Heart left ventricle (tissue), 16 donors: ENCODE measurements at regions not wholly inside any gene's neighbourhood (a gene's known extent, or its start where the extent isn't known, plus 50 kb on each side); places are given as distances from the start of the nearest gene placed in this dataset.

Experiments
- ATAC-seq, 4 donors: fragments of 200-7000 bp; cut with Tn5 transposase; one replicate each; pipeline ENCODE4 v1.9.1; 2020 to 2022; ENCODE audit warnings: moderate library complexity in 4 of 4, mild to moderate bottlenecking in 3 of 4, moderate number of reproducible peaks in 1 of 4
- DNase-seq, 5 donors: peaks; one replicate each; pipeline ENCODE4 v3.0.0-alpha.2; 2020
- H3K27ac ChIP-seq, 12 donors: fragments of 200-600 bp; sonication (generic) in 4 of 12; one replicate each; pipeline versions ENCODE4 v1.5.0 to v1.8.0; 2016 to 2022; ENCODE audit warnings: mild to moderate bottlenecking in 2 of 12
- H3K27me3 ChIP-seq, 9 donors: fragments of 200-600 bp; sonication (generic) in 2 of 9; one replicate each; pipeline versions ENCODE4 v1.5.1 to v1.8.0; 2016 to 2022; ENCODE audit warnings: mild to moderate bottlenecking in 3 of 9
- H3K36me3 ChIP-seq, 9 donors: fragments of 200-600 bp; sonication (generic) in 2 of 9; one replicate each; pipeline versions ENCODE4 v1.5.0 to v1.8.0; 2018 to 2022; ENCODE audit warnings: mild to moderate bottlenecking in 2 of 9
- H3K4me1 ChIP-seq, 12 donors: fragments of 200-600 bp; sonication (generic) in 4 of 12; one replicate each; pipeline versions ENCODE4 v1.5.0 to v1.8.0; 2016 to 2022; ENCODE audit warnings: mild to moderate bottlenecking in 3 of 12
- H3K4me3 ChIP-seq, 12 donors: fragments of 200-600 bp; sonication (generic) in 4 of 12; one replicate each; pipeline versions ENCODE4 v1.5.0 to v1.8.0; 2017 to 2022; ENCODE audit warnings: mild to moderate bottlenecking in 9 of 12, moderate library complexity in 4 of 12
- H3K9me3 ChIP-seq, 12 donors: fragments of 200-600 bp; sonication (generic) in 4 of 12; one replicate each; pipeline versions ENCODE4 v1.5.0 to v1.8.0; 2016 to 2022; ENCODE audit warnings: mild to moderate bottlenecking in 1 of 12
- POLR2A ChIP-seq, 2 donors: fragments of 450-650 bp; IDR thresholded peaks; one replicate each; pipeline ENCODE4 v1.6.1; 2017; ENCODE audit warnings: antibody characterized with exemption in 2 of 2, mild to moderate bottlenecking in 2 of 2, moderate library complexity in 2 of 2
- WGBS, 4 donors: extraction: QIAGEN DNeasy Blood & Tissue Kit in 2 of 4; methylation state at CpG; one replicate each; pipeline versions ENCODE4 v1.1.5 to v1.1.7; 2013 to 2018; 5-methylcytosine and 5-hydroxymethylcytosine counted together
- intact Hi-C, 10 donors: fragments of 100-400 bp; cut with DNase I; formaldehyde crosslinking; loops; one replicate each; pipeline versions ENCODE4 v1.11.1 to v1.14.2; 2022
- TF ChIP-seq, protein P1 (sequence below), 12 donors: fragments of 200-600 bp; sonication (generic) in 4 of 12; IDR thresholded peaks; one replicate each; pipeline versions ENCODE4 v1.5.0 to v1.8.0; 2018 to 2022; ENCODE audit warnings: antibody characterized with exemption in 12 of 12, mild to moderate bottlenecking in 5 of 12
- donor health status: ischemic (EF 13 %, LVEDD 7.1; RV severe dilation, severe dysfunction).
- donor health status: healthy with polysubstance abuse.
- donor health status: DM: no; HTN: yes; CAD: no.
- donor health status: DM: no; HTN: no; CAD: no.
- donor health status: ischemic (EF 25% LVEDD 6.9; RV normal size, moderate dysfunction).
- donor health status: ischemic (EF 25% LVEDD 5.7; RV mildly dilated, moderate dysfunction).
- donor health status: healthy.
- donor health status: DM: yes; HTN: yes; CAD: no.
- donor health status: ischemic (EF 35%, LVEDD 5.7; RV mildly dilated, moderate dysfunction).
- donor health status: nonischemic (EF 11% LVEDD 7.7; RV severe dilation, severe dysfunction).
- donor health status: DM: yes; HTN: yes; CAD: no.
- donor health status: PGD.
- donor health status: ischemic (EF 29% LVEDD 5.4; RV normal size, mild dysfunction).
- donor health status: nonischemic (EF 23%, LVEDD 6.1; RV moderate dilation, normal function).

DNA sequence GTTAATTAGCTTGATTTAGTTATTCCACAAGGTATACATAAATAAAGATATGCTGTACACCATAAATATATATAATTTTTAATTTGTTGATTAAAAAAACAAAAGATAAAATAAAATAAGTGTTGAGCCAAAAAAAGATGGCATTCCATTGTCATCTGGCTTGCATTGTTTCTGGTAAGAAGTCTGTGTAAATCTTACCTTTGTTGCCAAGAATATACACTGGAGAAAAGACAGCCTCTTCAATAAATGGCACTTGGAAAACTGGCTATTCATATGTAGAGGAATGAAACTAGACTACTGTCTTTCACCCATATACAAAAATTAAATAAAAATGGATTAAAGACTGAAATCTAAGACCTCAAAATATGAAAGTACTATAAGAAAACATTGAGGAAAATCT is 196.5 kb downstream of the IER5 start:
- intact Hi-C loops, result no loop called here
- no peaks in the 10 kb centered on the region for H3K4me1 ChIP-seq
- TF ChIP-seq, protein P1, sequence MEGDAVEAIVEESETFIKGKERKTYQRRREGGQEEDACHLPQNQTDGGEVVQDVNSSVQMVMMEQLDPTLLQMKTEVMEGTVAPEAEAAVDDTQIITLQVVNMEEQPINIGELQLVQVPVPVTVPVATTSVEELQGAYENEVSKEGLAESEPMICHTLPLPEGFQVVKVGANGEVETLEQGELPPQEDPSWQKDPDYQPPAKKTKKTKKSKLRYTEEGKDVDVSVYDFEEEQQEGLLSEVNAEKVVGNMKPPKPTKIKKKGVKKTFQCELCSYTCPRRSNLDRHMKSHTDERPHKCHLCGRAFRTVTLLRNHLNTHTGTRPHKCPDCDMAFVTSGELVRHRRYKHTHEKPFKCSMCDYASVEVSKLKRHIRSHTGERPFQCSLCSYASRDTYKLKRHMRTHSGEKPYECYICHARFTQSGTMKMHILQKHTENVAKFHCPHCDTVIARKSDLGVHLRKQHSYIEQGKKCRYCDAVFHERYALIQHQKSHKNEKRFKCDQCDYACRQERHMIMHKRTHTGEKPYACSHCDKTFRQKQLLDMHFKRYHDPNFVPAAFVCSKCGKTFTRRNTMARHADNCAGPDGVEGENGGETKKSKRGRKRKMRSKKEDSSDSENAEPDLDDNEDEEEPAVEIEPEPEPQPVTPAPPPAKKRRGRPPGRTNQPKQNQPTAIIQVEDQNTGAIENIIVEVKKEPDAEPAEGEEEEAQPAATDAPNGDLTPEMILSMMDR (IDR thresholded peaks at IDR 0.05), result no peak
- no peak for DNase-seq
- peaks cover 0 to 4% (median 0%) of the 10 kb centered on the region in 9 donors for H3K27me3 ChIP-seq
- no peak overlapping the region for H3K27ac ChIP-seq
- H3K9me3 ChIP-seq, result peaks cover 0 to 56% (median 23%) of the 10 kb centered on the region in 12 donors
- H3K4me3 ChIP-seq, result no peak overlapping the region
- no peaks in the 10 kb centered on the region for H3K36me3 ChIP-seq
- ATAC-seq, result no peak

DNA sequence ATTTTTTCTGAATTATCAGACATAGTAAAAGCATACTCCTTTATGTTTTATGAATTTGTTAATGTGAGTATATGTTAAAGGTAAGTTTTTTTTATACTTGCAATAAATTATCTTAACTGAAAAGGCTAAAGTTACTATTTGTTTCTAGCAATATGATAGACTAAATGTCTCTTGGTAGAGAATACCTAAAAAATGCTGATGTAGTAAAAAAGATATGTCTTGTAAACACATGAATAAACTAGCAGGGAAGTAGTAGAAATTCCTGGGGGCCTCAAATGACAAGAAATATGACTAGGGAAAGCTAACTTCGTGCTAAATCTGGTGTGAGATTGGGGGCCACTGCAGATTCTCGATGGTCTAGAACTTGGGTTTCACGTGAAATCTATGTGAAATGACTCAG is 188.1 kb upstream of the CACNA1E start:
- Histone ChIP-seq H3K36me3 (no peaks in the 10 kb centered on the region), H3K4me3 (no peak overlapping the region), H3K27me3 (peaks cover 0 to 19% (median 0%) of the 10 kb centered on the region in 9 donors), H3K9me3 (no peaks in the 10 kb centered on the region), H3K27ac (no peak overlapping the region), H3K4me1 (no peaks in the 10 kb centered on the region)
- DNase-seq (no peak), ATAC-seq (no peak)
- intact Hi-C loops, result no loop called here
- 75 to 85% (median 82%) methylated on average over 3 of the region's 3 CpGs for WGBS, 4 donors
- TF ChIP-seq, protein P1 (IDR thresholded peaks at IDR 0.05), result no peak
- no peak for TF ChIP-seq POLR2A (IDR thresholded peaks at IDR 0.05)

DNA sequence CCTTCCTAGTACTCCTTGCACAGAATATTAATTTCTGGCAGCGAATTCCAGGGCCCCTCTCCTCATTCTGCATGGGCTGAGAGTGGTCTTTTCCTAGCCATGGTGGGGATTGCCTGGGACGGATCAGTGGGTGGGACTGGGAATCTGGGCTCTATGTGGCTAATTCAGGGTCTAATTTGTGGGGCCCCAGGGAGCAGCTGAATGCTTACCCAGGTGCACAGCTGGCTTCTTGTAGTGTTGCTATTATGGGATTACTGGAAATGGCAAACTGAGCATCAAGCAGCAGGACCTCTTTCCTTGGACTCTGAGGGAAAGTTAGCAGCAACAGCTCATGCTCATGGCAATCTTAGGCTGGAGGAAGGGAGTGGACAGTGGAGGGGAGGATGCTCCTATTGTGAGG is 187.1 kb upstream of the CACNA1E start:
- Histone ChIP-seq H3K4me3 (no peak overlapping the region), H3K4me1 (no peaks in the 10 kb centered on the region), H3K27me3 (peaks cover 0 to 19% (median 0%) of the 10 kb centered on the region in 9 donors), H3K27ac (no peak overlapping the region), H3K36me3 (no peaks in the 10 kb centered on the region), H3K9me3 (no peaks in the 10 kb centered on the region)
- intact Hi-C loops, result no loop called here
- WGBS, 4 donors, result 60 to 79% (median 70%) methylated on average over 2 of the region's 2 CpGs
- ATAC-seq (no peak), DNase-seq (no peak)
- no peak for TF ChIP-seq POLR2A (IDR thresholded peaks at IDR 0.05)
- TF ChIP-seq, protein P1 (IDR thresholded peaks at IDR 0.05), result no peak

DNA sequence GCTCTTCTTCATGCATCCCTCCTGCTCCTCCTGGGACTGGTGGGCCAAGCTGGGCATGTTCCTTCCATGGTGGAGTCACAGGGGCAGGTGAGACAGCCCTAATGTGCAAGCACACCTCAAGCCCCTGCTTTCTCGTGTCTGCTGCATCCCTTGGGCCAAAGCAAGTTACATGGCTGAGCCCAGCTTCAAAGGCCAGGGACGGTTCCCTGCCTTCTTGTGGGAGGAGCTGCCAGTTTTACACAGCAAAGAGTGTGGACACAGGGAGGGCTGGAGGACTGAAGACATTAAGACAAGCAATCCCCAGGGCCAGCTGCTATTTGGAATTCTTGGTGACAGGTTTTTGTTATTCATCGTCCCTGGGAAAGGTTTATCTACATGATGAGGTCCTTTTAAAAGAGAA is 175.2 kb upstream of the CACNA1E start:
- peaks cover 0 to 10% (median 3%) of the 10 kb centered on the region in 12 donors for H3K9me3 ChIP-seq
- no peak for DNase-seq
- intact Hi-C loops, result no loop called here
- TF ChIP-seq, protein P1 (IDR thresholded peaks at IDR 0.05), result no peak
- TF ChIP-seq POLR2A (IDR thresholded peaks at IDR 0.05), result no peak
- WGBS, 4 donors, result 35 to 61% (median 42%) methylated on average over 2 to 3 of the region's 3 CpGs
- no peak overlapping the region for H3K4me3 ChIP-seq
- H3K27ac ChIP-seq, result no peak overlapping the region
- peaks cover 0 to 34% (median 4%) of the 10 kb centered on the region in 9 donors for H3K27me3 ChIP-seq
- ATAC-seq, result no peak
- H3K36me3 ChIP-seq, result no peaks in the 10 kb centered on the region
- H3K4me1 ChIP-seq, result no peaks in the 10 kb centered on the region
